GM18517 (cell line): ENCODE measurements at regions not wholly inside any gene's neighbourhood (a gene's known extent, or its start where the extent isn't known, plus 50 kb on each side); places are given as distances from the start of the nearest gene placed in this dataset.

Experiments used
- ATAC-seq: cut with Tn5 transposase; IDR thresholded peaks from one replicate; pipeline ENCODE4 v1.9.1; 2021; ENCODE audit warnings: mild to moderate bottlenecking, moderate library complexity; ENCODE audit not compliant: unreplicated experiment

DNA sequence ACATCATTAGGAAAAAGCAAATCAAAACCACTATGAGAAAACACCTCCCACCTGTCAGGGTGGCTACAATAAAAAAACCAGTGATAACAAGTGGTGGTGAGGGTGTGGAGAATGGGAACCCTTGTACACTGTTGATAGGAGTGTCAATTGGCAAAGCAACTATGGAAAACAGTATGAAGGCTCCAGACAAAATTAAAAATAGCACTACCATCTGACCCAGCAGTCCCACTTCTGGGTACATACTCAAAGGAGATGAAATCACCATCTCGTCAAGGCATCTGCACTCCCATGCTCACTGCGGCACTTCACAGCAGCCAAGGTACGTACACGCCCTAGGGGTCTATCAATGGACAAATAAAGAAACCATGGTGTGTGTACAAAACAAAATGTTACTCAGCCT lies 715.1 kb downstream of the UQCRFS1 start:
- ATAC-seq: no peak

DNA sequence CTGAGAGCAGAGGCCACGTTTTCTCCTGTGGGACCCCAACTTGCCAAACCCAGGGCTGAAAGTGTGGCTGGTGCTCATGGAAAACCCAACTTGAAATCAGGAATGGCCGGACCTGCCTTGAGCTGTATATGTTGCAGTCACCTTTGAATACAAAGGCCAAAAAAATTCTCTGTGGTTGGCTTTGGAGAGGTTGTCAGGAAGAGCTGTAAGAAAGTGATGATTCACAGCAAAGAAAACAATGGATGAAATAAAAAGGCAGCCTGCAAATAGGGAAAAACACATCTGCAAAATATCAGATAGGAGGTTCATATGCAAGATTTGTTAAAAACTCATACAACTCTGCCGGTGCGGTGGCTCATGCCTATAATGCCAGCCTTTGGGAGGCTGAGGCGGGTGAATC lies 715.8 kb downstream of the UQCRFS1 start:
- ATAC-seq: no peak

DNA sequence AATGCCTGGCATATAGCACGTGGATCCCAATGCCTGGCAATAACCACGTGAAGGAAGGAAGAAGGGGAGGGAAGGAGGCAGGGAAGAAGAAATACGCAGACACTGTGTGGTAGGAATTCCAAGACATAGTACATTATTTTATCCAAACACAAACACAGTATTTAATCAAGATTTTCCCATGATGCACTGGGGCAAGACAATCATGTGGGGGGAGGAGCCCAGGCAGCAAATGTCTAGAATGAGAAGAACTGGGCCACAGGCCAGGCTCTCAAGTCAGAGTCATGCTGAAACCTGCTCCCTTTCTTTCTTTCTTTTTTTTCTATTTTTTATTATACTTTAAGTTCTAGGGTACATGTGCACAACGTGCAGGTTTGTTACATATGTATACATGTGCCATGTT lies 717.9 kb downstream of the UQCRFS1 start:
- no peak for ATAC-seq

DNA sequence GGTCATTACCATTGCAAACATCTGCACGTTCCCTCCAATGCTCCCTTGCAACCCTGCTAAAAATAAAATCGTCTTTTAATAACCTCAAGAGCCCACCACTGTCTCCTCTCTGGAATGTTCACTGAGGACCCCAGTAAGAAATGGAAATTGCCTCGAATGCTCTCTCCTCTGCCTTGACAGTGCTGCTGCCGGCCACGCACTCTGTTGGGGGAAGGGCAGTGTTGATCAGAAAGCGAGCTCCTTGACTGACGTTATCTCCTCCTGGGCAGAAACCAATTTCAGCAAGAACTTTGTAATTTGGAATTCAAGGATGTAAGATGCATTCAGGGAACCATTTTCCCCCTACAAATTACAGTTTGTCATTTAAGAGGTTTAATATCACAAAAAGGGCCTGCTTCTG lies 718.5 kb downstream of the UQCRFS1 start:
- no peak for ATAC-seq

DNA sequence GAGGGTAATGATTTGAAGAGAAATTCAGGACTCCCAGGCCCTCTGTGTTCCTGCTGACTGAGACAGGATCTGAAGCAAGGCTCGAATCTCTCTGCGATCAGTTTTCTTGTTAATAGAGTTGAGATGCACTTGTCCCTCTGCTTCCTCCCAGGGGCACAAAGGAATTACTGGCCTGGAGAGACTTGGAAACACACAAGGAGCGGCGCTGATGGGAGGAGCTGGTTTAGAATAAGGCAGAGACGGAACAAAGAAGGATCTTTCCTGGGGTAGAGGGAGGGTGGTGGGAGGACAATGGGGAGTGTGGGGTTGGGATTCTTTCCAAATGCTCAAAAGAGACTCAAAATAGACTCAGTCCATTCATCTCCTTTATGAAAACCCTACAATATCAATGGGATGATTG lies 719.1 kb downstream of the UQCRFS1 start:
- no peak for ATAC-seq

DNA sequence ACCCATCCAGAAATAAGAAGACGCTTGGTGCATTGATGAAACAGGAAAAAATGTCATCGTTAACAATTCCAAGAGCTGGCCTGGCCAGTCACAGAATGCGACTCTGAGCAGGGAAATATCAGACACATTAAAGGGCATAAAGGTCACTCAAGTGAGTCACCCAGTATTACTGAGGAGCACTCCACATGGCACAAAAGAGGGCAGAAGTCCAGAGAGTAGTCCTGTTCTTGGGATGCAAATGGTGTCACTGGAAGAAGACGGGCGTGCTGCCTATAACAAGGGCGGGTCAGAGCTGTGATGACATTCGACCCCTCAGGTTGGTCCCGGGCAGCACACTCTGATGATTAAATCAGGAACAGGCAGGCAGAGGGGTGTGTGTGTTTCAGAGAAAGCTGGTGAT lies 720.3 kb downstream of the UQCRFS1 start:
- no peak for ATAC-seq

DNA sequence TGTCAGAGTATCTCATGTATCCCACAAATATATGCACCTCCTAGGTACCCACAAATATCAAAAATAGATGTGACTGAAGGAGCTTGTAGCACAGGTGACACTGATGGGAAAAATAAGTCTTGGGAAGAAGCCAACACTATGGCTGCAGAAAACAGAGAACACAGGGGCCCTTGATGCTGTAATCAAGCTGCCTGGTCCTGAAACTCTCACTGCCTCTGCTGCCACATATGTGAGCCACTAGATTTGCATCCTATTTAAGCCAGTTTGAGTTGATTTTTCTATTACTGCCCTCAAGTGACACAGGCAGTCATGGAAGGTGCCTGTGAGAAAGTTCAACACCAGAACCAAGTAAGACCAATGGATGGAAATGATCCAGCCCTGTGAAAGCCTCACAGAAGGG lies 720.8 kb downstream of the UQCRFS1 start:
- ATAC-seq: no peak

DNA sequence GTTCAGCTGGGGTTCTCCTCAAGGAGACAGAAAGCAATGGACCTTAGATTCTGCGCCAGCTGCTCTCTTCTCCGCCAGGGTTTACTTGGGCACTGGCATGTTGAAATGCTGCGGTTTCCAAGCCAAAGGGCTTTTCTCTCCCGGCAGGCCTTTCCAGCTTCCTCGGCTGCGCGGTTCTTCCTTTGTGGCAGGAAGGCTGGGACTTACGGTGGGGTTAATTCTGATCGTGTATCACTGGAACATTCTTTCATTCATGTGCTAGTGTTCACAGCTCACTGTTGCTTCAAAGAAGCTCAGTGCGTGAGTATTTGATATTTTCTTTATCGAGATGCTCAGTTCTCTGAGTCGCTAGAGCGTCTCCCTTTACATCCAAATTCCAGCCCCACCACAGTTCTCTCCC lies 723.2 kb downstream of the UQCRFS1 start:
- ATAC-seq: no peak

DNA sequence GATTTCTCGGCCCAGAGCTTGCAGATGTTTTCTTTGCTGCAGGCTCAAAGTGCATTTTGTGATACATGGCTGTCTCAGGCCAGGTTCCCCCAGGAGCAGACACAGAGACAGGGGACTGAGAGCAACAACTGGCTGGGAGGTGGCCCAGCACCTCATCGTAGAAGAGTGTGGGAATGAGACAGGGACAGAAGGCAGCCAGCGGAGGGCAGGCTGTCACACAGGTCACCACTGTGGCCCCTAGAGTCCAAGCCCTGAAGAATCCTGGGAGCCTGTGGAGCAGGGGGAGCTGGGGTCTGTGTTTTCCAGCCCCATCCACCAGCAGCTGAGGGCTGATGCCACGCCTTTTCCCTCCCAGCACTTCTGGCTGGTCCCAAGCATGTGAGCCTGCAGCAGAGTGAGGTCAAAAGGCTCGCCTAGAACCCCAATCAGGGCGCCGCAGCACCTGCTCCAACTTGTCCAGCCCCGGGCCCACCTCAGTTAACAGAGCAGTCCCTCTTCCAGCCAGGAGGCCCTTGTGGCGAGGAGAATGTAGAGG lies 723.8 kb downstream of the UQCRFS1 start:
- ATAC-seq: no peak

DNA sequence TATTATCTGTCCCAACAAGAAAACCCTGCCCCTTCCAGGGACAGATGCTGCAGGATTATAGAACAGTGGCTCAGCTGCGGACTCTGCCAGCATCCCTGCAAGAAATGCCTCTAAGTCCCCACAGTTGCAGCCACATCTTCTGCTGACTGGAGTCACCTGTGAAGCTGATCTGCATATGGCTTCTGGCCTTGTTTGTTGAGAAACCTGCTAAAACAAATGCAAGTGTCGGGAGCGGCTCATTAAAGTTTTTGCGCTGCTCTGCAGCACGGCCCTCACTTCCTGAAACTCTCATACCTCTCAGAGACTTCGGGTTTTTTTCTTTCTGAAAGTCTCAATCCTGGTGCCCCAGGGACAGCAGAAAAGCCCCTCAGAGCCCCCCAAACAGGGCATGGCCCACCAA lies 725.0 kb downstream of the UQCRFS1 start:
- no peak for ATAC-seq

DNA sequence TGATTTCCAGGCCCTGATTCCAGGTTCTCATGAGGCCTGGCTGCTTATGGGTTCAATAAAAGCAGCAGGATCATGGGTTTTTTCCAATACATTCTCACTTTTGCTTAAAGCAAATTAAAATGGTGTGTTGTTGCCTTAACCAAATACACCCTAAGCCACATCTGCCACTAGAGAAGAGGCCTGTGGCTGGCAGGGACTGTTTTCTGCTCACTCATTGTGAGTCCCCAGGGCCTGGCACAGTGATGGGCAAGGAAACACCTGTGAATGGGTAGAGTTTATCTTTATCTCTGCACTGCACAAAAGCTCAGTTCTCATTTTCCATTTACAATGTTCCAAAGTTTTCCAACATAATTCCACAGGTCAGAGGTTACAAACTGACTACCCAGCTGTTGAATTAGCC lies 726.0 kb downstream of the UQCRFS1 start:
- no peak for ATAC-seq

DNA sequence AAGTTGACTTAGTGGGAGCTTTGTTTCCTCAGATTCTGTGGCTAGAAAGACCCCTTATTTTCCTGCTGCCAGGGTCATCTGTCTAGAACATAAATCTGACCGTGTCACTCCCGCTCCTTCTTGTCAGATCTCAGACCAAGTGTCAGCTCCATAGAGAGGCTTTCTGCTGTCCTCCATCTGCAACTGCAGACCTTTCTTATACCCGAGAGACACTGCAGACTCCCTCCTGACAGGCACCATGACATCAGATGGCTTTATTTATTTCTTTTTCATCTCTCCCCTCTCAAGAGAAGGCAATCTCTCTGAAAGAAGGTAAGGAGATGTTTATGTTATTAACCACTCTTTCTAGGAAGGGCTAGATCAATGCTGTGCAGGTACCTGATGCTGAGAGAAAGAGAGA lies 726.5 kb downstream of the UQCRFS1 start:
- ATAC-seq: no peak

DNA sequence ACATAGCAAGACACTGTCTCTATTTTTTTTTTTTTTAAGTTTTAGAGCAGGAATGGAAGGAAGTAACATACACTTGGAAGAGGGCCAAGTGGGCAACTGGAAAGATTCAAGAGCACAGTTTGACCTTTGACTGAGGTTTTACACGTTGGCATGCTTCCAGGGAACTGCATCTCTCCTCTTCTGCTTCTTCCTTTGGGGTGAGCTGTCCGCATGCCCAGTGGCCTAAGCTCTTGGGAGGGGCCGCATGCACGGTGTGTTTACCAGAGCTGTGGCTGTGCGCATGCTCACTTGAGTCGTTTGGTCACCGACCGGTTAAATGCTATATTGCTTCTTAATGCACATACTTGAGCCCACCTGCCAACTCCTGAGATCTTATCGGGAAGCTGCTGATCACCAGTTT lies 727.7 kb downstream of the UQCRFS1 start:
- ATAC-seq: no peak

DNA sequence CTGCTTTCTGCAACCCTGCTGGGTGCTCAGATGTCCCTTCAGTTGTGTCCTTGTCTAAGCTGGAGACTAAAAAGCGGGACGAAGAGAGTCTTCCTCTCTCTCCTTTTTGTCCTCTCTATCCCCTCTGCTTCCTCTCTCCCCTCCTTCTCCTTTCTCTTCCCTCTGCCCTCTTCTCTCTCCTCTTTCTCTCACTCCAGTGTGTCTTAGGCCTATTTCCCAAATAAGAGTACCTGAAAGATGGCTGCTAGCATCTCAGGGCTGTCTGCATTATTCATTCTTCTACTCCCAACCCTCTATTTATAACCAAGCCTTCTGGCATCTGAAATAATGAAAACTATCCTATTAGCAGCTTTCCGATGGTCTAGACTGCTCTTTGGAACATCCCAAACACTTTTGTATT lies 729.8 kb downstream of the UQCRFS1 start:
- ATAC-seq: no peak

DNA sequence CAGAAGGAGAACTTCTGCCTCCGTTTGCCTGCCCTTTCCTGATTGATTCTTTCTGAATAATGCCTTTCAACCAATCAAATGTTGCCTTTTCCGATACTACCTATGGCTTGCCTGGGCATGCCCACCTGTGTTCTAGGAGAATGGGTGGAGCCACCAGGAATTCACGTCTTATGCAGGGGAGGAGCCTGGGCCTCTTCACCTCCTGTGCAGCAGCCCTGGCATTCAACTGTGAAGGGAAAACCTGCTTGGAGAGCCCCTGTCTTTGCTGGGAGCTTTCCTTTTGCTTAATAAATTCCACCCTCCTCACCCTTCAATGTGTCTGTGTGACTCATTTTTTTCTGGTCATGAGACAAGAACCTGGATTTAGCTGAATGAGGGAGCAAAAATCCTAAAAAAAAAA lies 730.7 kb downstream of the UQCRFS1 start:
- no peak for ATAC-seq

DNA sequence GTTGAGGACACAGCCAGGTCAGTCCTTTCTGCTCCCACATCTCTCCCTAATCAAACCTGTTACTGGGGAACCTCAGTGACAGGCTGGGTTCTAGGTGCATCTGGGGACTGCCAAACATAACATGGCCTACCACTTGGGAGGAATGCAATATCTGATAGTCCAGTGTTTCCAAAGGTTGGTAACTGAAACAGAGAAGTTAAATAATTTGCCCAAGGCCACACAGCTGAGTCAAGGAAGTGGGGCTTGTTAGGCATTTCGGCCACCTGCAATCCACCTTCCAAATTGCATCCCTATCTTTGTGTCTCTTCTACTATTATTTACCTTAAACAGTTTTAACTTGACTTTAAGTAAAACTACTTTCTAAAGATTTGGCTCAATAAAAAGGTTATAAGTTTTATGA lies 731.3 kb downstream of the UQCRFS1 start:
- no peak for ATAC-seq

DNA sequence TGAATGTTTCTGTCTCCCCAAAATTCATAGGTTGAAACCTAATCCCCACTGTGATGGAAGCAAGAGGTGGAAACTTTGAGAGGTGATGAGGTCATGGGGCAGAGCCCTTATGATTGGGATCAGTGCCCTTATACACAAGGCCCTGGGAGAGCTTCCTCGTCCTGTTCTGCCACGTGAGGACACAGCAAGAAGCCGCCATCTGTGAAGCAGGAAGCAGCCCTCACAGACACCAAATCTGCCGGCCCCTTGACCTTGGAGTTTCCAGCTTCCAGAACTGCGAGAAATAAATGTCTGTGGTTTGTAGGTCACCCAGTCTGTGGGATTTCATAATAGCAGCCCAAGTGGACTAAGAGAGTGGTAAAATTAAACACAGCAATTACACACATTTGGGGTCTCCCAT lies 737.4 kb downstream of the UQCRFS1 start:
- ATAC-seq: no peak

DNA sequence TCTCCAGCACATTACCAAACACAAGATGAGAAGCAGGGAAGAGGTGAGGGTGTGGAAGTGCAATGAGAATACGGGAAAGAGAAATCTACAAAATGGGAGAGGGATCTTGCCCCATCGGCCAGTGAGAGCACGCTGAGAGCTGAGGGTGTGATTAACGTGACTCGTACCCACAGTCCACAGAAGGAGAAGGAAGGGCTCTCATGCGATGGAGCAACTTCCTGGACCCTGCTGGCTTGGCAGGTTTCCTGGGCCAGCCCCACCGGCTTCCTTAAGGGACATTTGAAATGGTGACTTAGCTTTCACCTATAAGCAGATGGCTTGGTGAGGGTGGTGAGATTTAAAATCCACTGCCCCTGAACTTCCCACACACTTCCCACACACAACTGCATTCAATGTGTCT lies 740.1 kb downstream of the UQCRFS1 start:
- no peak for ATAC-seq

DNA sequence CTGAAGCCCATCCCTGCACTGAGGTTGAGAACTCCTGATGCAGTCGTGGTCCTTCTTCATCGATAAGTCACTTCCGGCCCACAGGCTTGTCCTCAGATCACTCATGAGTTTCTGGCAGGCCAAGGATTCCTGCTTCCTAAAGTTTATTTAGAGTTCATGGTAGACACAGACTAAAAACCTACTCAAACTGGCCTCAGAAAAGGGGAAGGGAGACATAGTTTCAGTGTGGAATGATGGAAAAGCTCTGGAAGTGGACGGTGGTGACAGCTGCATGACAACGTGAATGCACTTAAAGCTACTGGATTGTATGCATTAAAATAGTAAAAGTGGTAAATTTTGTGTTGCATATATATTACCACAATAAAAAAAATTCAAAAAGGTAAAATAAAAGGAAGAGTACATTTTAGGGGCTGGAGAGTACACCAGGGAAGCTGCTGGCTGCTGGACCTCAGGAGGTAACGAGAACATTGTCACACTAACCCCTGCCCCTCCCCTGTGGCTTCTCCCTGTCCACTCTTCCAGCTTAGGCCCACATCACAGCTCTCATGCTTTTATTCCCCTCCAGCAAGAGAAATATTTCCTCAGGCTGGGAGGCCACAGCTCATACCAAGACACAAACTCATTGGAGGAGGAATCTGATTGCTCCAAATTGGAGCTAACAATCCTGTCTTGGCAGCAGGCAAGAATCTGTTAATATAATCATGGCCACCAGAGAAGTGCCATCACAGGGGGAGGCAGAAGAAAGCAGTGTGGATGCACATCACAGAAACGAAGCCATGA lies 741.0 kb downstream of the UQCRFS1 start:
- ATAC-seq: no peak

DNA sequence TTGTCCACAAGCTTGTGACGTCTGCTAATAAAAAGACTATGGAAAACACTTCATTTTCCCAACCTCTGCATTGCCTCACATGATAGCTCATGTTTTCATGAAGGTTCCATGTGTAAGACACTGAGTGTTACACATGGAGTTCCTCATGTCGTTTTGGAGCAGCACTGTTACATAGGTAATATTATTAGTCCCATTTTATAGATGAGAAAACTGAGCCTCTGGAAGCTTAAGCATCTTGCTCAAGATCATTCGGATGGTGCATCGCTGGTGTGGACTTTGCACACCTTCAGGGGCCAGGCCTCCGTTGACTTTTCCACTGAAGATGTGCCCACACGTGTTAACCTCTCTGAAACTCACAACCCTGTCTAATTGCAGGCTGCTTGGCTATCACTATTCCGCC lies 743.4 kb downstream of the UQCRFS1 start:
- no peak for ATAC-seq

DNA sequence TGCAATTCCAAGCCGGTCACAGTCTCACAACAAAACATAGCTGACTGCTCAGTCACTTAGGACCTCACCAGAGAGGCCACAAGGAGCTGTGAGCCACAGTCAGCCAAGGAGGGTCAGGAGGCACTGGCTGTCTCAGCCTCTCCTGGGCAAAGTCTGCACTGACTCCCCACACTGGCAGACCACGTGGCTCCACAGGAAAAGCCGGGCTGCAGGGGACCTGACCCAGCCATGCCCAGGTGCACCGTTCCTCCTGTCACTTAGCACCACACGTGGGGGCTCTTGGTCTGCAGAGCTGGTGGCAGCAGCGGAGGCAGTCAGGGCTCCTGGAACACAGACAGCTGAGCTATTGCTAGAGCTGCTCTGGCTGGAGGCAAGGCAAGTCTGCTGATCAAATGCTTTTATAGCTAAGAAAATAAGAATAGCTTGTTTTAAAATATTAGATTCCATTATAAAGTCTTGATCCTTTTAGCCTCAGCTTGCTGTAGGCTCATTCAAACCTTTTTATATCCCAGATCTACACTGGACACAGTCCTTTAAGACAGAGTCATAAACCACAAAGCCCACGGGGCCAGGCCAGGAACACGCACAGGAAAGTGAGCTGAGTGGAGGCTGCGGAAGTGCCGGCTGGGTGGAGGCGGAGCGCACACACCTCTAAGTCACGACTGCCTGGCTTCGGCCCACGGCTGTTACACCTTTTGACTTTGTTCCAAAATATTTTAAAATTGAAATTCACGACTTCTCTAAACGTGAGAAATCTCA lies 744.1 kb downstream of the UQCRFS1 start:
- no peak for ATAC-seq
